Activated CD8-positive, alpha-beta memory T cell treated with anti-CD3 and anti-CD28 coated beads, Interleukin-2, amount 10 ng/mL, durations not matched to agents 7 days and 5 days (primary cell): ENCODE measurements at regions not wholly inside any gene's neighbourhood (a gene's known extent, or its start where the extent isn't known, plus 50 kb on each side); places are given as distances from the start of the nearest gene placed in this dataset.

Source experiments
- ATAC-seq: fragments of 150-1000 bp; cut with Tn5 transposase; one replicate; pipeline ENCODE4 v1.10.0; 2021; ENCODE audit warnings: moderate library complexity
- CTCF ChIA-PET: fragments of 350-600 bp; sonication (Branson Sonifier 250); formaldehyde crosslinking; loops from one replicate; lab custom pipeline; 2021; ENCODE audit warnings: antibody characterized with exemption; lab: Charles Lee
- DNase-seq: peaks from one replicate; pipeline ENCODE4 v3.0.0-alpha.2; 2020
- H3K27ac Mint-ChIP-seq: one replicate; pipeline ENCODE4 v1.8.0; 2021; ENCODE audit warnings: mild to moderate bottlenecking, mixed read lengths
- H3K27me3 Mint-ChIP-seq: one replicate; pipeline ENCODE4 v1.8.0; 2021; ENCODE audit warnings: mixed read lengths
- H3K36me3 Mint-ChIP-seq: one replicate; pipeline ENCODE4 v1.8.0; 2021; ENCODE audit warnings: mild to moderate bottlenecking, mixed read lengths
- H3K4me1 Mint-ChIP-seq: one replicate; pipeline ENCODE4 v1.8.0; 2021; ENCODE audit warnings: mixed read lengths
- H3K4me3 Mint-ChIP-seq: one replicate; pipeline ENCODE4 v1.8.0; 2021; ENCODE audit warnings: mild to moderate bottlenecking, moderate library complexity, mixed read lengths
- H3K9me3 Mint-ChIP-seq: one replicate; pipeline ENCODE4 v1.8.0; 2022; ENCODE audit warnings: low read depth, mixed read lengths

DNA sequence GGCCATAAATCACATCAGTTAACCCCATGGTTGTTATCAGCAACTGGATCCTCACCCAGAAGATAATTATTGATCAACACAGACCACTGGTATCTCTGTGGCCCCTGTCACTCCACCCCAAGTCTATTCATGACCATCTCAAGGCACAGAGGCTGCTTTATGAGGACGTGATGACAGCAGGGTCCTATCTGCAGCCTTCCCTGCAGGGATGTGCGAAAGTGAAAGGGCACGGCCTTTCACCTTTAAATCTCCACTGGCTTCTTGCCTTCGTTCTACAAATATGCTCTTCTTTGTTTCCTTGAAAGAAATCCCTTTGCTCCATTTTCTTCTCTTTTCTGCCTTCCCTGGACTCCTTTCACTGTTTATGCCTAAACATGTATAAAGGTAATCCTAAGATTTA, 170.6 kb upstream of the EDNRA start:
- Mint-ChIP-seq H3K4me3 (no peak overlapping the region), H3K9me3 (no peaks in the 10 kb centered on the region)
- CTCF ChIA-PET, result no interaction called here

DNA sequence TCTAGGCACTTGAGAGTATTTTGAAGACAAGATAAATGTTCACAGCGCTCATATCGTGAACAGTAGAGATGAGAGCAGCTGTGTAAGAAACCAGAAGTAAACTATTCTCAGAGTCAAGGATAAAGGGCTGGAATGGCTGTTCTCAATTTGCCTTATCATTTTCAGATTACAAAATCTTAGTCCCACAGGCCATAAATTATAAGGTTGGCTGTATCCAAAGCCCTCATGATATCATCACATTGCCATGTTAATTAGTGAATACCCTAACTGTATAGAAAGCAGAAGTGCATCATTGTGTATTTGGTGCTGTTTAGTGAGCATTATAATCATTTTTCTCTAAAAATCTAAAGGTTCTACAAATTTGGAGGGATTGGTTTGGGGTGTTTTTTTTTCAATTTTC, 168.9 kb upstream of the EDNRA start:
- Mint-ChIP-seq H3K27me3 (no peaks in the 10 kb centered on the region), H3K27ac (no peak overlapping the region), H3K9me3 (no peaks in the 10 kb centered on the region), H3K4me1 (no peaks in the 10 kb centered on the region), H3K36me3 (no peaks in the 10 kb centered on the region), H3K4me3 (no peak overlapping the region)
- ATAC-seq (no peak), DNase-seq (no peak)
- CTCF ChIA-PET, result no interaction called here

More for the DNA sequence above, 170.6 kb upstream of the EDNRA start:
- Mint-ChIP-seq H3K36me3 (no peaks in the 10 kb centered on the region), H3K27me3 (no peaks in the 10 kb centered on the region), H3K27ac (no peak overlapping the region), H3K4me1 (no peaks in the 10 kb centered on the region)
- no peak for ATAC-seq
- DNase-seq, result no peak

DNA sequence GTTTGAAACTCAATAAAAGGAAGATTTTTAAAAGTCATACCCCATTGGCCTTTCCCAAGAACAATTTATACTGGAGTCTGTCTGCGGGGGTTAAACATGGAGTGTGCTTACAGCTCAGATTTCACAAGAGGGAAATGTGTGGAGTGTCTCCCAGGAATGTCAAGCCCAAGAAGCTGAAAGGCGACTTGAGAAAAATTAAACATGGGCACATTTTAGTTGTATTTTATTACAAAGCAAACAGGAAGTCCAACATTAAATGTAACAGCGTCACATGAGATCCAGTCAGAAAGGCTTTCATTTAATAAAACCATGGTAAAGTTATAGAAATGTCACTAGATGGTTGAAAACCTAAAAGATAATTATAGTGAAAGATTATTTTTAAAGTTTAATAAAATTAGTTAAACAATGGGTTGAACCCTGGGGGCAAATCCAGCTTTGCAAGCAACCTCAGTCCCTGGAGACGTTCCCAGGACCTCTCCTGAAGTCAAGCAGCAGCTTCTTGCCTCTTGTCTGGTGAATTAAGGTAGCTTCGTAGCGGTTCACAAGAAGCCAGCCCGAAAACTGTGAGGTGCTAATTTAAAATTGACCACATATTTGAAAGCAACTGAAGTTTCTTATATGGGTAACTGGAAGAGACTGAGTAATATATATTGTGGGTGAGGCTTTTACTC, 168.4 kb upstream of the EDNRA start:
- Mint-ChIP-seq H3K9me3 (no peaks in the 10 kb centered on the region), H3K4me3 (no peak overlapping the region), H3K27ac (no peak overlapping the region), H3K27me3 (no peaks in the 10 kb centered on the region), H3K36me3 (no peaks in the 10 kb centered on the region), H3K4me1 (no peaks in the 10 kb centered on the region)
- ATAC-seq (no peak), DNase-seq (no peak)
- CTCF ChIA-PET, result no interaction called here

DNA sequence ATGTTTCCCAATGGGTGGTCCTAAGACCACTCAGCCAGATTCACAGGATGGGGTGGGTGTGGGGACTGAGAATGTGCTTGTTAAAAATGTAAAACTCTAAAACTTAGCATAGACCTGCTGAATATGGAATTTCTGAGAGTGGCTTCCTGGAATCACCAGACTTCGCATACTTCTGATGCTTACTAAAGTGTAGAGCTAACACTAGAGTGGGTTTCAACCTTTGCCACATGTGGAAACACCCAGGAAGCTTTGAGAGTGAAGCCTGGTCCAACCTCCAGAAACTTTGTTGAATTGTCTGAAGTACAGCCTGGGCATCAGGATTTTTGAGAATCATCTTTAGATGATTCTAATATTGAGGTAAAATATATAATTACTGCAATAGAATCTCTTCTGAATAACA, 167.8 kb upstream of the EDNRA start:
- CTCF ChIA-PET, result no interaction called here
- ATAC-seq (no peak), DNase-seq (no peak)
- Mint-ChIP-seq H3K27ac (no peak overlapping the region), H3K9me3 (no peaks in the 10 kb centered on the region), H3K36me3 (no peaks in the 10 kb centered on the region), H3K4me1 (no peaks in the 10 kb centered on the region), H3K27me3 (no peaks in the 10 kb centered on the region), H3K4me3 (no peak overlapping the region)

DNA sequence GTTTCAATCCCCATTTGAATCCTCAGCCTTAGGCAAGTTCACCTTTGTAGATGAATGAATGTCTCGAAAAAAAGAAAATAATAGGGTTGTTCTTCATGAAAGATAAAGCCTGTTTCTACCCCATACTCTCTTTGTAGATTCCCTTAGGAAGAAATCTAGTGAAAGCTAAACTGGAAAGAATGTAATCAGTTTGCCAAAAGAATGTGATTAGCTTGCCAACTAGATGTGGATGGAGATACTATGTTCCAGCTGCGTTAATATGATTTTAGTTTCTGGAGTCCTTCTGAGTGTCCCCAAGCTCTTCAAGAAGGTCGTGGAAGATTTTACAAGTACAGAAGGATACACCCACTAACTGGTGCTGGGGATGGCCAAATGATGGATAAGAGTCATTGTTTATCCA, 162.3 kb upstream of the EDNRA start:
- DNase-seq (no peak), ATAC-seq (no peak)
- no peaks in the 10 kb centered on the region for H3K27me3 Mint-ChIP-seq
- H3K36me3 Mint-ChIP-seq, result no peaks in the 10 kb centered on the region
- H3K4me1 Mint-ChIP-seq, result no peaks in the 10 kb centered on the region
- CTCF ChIA-PET, result no interaction called here
- H3K4me3 Mint-ChIP-seq, result no peak overlapping the region
- H3K27ac Mint-ChIP-seq, result no peak overlapping the region
- H3K9me3 Mint-ChIP-seq, result no peaks in the 10 kb centered on the region

DNA sequence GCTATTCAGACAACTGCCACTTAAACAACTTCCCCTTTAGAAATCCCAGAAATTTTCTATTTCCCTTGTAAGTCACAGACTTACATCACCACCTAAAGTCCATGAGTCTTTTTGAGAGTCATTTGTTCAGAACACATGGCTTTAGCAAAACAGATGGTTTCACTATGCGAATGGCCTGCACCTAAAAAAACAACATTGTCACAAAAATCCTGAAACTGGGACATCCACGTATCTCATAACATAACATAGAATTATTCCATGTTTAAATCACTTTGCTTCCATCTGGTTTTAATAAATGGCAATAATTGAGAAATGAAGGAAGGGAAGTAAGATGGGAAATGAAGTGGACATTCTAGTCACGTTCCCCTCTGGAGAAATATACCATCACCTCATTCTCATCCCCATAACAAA, 155.3 kb upstream of the EDNRA start:
- Mint-ChIP-seq H3K36me3 (no peaks in the 10 kb centered on the region), H3K9me3 (no peaks in the 10 kb centered on the region), H3K4me3 (no peak overlapping the region), H3K27ac (no peak overlapping the region), H3K4me1 (no peaks in the 10 kb centered on the region), H3K27me3 (no peaks in the 10 kb centered on the region)
- CTCF ChIA-PET, result no interaction called here
- DNase-seq (no peak), ATAC-seq (no peak)

DNA sequence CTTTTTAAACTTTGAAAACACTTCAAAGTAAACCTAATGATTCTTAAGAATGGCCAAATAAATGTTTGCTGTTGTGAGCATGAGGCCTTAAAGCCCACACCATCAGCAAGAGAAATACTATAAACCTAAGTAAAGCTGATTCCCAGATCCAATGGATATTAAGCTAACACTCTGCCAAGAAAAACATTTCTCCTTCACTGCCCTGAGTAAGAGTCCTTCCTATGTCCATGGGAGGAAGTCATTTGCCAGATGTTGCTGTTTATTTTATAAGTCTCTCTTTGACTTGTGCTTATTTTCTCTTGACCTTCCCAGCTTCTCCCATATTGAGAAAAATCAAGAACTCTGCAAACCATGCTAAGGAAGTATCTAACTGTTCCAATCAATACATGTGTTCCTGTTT, 154.3 kb upstream of the EDNRA start:
- Mint-ChIP-seq H3K4me3 (no peak overlapping the region), H3K4me1 (no peaks in the 10 kb centered on the region), H3K27me3 (no peaks in the 10 kb centered on the region), H3K27ac (no peak overlapping the region), H3K36me3 (no peaks in the 10 kb centered on the region), H3K9me3 (no peaks in the 10 kb centered on the region)
- DNase-seq (no peak), ATAC-seq (no peak)
- CTCF ChIA-PET, result no interaction called here

DNA sequence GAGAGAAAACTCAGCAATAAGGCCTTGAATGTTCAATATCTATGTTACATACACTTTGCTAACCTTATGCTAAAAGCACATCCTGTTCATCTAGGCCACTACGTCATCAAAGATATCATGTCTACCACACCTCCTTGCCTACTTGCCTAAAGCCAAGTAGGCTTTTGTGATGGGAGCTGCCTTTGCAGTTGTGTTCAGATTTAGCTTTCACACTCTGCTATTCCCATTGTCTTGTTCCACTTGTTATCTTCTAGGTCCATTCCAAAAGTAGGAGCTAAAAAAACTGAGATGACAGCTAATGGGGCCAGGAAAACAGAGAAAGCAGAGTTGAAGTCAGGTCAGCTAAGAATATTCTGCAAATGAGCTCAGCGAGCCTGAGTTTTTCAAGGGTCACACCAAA, 153.6 kb upstream of the EDNRA start:
- Mint-ChIP-seq H3K4me1 (no peaks in the 10 kb centered on the region), H3K27me3 (no peaks in the 10 kb centered on the region), H3K4me3 (no peak overlapping the region), H3K9me3 (no peaks in the 10 kb centered on the region), H3K27ac (no peak overlapping the region), H3K36me3 (no peaks in the 10 kb centered on the region)
- ATAC-seq (no peak), DNase-seq (no peak)
- CTCF ChIA-PET, result no interaction called here

DNA sequence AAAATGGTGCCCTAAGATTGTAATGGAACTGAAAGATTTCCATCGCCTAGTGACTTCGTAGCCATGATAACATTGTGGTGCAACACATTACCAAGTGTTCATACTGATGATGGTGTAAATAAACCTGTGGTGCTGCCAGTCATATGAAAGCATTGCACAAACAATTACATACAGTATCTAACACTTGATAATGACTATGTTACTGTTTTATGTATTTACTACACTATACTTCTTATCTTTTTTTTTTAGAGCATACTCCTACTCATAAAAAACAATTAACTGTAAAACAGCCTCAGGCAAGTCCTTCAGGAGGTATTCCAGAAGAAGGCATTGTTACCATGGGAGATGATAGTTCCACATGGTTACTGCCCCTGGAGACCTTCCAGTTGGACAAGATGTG, 152.7 kb upstream of the EDNRA start:
- CTCF ChIA-PET, result no interaction called here
- no peaks in the 10 kb centered on the region for H3K36me3 Mint-ChIP-seq
- no peaks in the 10 kb centered on the region for H3K27me3 Mint-ChIP-seq
- no peak overlapping the region for H3K4me3 Mint-ChIP-seq
- DNase-seq (no peak), ATAC-seq (no peak)
- no peaks in the 10 kb centered on the region for H3K9me3 Mint-ChIP-seq
- H3K27ac Mint-ChIP-seq, result no peak overlapping the region
- no peaks in the 10 kb centered on the region for H3K4me1 Mint-ChIP-seq

DNA sequence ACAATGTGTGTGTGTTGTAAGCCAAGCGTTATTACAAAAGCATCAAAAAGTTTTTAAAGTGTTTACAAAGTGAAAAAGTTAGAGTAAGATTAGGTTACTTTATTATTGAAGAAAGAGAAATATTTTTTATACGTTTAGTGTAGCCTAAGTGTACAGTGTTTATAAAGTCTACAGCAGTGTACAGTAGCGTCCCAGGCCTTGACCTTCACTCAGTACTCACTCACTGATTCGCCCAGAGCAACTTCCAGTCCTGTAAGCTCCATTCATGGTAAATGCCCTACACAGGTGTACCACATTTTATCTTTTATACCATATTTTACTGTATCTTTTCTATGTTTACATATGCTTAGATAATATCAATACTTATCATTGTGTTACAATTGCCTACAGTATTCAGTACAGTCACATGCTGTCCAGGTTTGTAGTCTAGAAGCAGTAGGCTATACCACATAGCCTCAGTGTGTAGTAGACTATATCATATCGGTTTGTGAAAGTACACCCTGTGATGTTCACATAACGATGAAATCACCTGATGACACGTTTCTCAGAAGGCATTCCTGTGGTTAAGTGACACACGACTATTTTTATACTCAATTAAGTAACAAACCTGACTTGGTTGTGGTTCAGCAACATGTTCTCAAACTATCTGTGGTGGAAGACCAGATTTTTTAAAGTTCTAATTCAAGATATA, 152.0 kb upstream of the EDNRA start:
- CTCF ChIA-PET, result no interaction called here
- Mint-ChIP-seq H3K27me3 (no peaks in the 10 kb centered on the region), H3K36me3 (no peaks in the 10 kb centered on the region), H3K4me1 (no peaks in the 10 kb centered on the region), H3K4me3 (no peak overlapping the region), H3K27ac (no peak overlapping the region), H3K9me3 (no peaks in the 10 kb centered on the region)
- no peak for DNase-seq
- no peak for ATAC-seq

DNA sequence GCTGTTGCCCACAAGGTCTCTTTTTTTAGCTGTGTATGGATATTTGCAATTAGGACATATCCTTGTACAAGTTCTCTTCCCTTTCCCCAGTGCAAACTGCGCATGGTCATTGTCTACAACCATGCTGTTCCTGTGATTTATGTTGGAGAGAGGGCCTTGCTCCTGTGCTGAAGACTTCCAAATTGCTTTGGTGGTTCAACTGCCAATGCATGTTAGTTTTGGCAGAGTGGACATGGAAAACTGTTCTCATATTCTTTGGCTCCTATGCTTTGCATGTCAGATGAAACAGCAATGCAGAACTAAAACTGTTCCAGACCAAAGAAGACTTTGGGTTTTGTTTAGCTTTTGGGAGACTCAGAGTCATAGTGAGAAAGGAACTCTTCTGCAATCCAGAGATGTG, 148.8 kb upstream of the EDNRA start:
- no peaks in the 10 kb centered on the region for H3K9me3 Mint-ChIP-seq
- CTCF ChIA-PET, result no interaction called here
- no peak overlapping the region for H3K27ac Mint-ChIP-seq
- DNase-seq (no peak), ATAC-seq (no peak)
- no peaks in the 10 kb centered on the region for H3K36me3 Mint-ChIP-seq
- no peaks in the 10 kb centered on the region for H3K27me3 Mint-ChIP-seq
- H3K4me3 Mint-ChIP-seq, result no peak overlapping the region
- no peaks in the 10 kb centered on the region for H3K4me1 Mint-ChIP-seq

DNA sequence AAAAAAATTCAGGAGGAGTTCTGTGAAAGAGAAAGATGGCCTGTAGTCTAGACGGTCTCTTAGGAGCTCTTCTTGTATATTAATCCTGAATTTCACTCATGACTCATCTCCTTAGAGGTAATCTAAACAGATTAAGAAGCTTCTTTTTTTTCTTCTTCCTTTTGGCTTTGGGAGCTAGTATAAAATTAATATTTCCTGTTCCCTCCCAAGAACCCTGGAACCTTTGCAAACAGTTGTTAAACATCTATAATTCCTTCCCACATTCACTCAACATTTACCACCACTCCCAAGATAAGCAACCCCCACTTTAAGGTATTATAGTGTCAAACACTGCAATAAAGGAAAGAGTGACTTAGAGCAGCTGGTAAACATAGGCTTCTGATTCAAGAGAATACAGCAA, 146.4 kb upstream of the EDNRA start:
- H3K9me3 Mint-ChIP-seq, result no peaks in the 10 kb centered on the region
- DNase-seq (no peak), ATAC-seq (no peak)
- no peak overlapping the region for H3K27ac Mint-ChIP-seq
- no peaks in the 10 kb centered on the region for H3K36me3 Mint-ChIP-seq
- H3K4me1 Mint-ChIP-seq, result no peaks in the 10 kb centered on the region
- H3K4me3 Mint-ChIP-seq, result no peak overlapping the region
- CTCF ChIA-PET, result no interaction called here
- H3K27me3 Mint-ChIP-seq, result no peaks in the 10 kb centered on the region

DNA sequence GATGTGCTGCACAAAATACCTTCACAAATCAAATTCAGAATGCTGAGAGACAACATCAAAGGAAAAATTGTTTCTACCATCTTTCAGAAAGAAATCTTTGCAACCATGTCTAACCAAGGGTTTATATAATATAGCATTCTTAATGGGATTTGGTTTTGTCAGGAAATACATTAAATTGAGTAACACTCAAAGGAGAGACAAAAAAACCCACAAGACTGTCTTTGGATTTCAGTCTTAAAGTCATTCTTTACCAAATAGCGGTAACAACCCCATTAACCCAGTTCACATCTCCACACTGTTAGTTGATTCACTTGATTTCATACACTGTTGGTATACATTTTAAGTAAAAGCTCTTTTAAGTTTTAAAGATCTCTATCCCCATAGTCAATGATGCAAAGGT, 145.7 kb upstream of the EDNRA start:
- no peak overlapping the region for H3K4me3 Mint-ChIP-seq
- DNase-seq (no peak), ATAC-seq (no peak)
- CTCF ChIA-PET, result no interaction called here
- no peak overlapping the region for H3K27ac Mint-ChIP-seq
- H3K36me3 Mint-ChIP-seq, result no peaks in the 10 kb centered on the region
- no peaks in the 10 kb centered on the region for H3K4me1 Mint-ChIP-seq
- no peaks in the 10 kb centered on the region for H3K9me3 Mint-ChIP-seq
- H3K27me3 Mint-ChIP-seq, result no peaks in the 10 kb centered on the region

DNA sequence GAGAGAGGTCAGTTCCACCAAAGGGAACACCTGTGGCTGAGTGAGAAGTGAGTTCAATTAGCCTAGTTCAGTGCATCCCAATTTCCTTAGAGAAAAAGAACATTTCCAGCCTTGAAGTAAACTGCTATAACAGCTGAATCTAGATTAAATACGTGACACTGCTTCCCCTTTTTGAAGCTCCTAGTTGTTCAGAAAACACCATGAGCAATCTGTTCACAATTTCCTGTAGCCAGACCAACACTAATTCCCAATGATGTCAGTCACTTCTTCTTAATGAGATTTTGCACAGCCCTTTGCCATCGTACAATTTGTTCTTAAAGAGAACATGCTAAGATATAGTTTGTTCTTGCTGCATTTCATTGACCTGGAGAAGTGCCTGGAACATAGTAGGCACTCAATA, 144.6 kb upstream of the EDNRA start:
- H3K36me3 Mint-ChIP-seq, result no peaks in the 10 kb centered on the region
- H3K9me3 Mint-ChIP-seq, result no peaks in the 10 kb centered on the region
- H3K4me3 Mint-ChIP-seq, result no peak overlapping the region
- H3K4me1 Mint-ChIP-seq, result no peaks in the 10 kb centered on the region
- DNase-seq (no peak), ATAC-seq (no peak)
- CTCF ChIA-PET, result no interaction called here
- no peak overlapping the region for H3K27ac Mint-ChIP-seq
- no peaks in the 10 kb centered on the region for H3K27me3 Mint-ChIP-seq
